Central memory CD8-positive, alpha-beta T cell (primary cell): ENCODE measurements at regions not wholly inside any gene's neighbourhood (a gene's known extent, or its start where the extent isn't known, plus 50 kb on each side); places are given as distances from the start of the nearest gene placed in this dataset.

Experiments
- ATAC-seq: fragments of 150-1000 bp; cut with Tn5 transposase; replicated peaks from 2 replicates; pipeline ENCODE4 v1.10.0; 2022; ENCODE audit warnings: mild to moderate bottlenecking, moderate FRiP score, moderate number of reproducible peaks; ENCODE audit not compliant: poor library complexity, severe bottlenecking; ENCODE audit errors: extremely low read depth
- DNase-seq, 2 donors: peaks; one replicate each; pipeline ENCODE4 v3.0.0; 2021; ENCODE audit warnings: low spot score in 2 of 2
- H3K27ac Mint-ChIP-seq: one replicate; pipeline ENCODE4 v1.8.0; 2022; ENCODE audit warnings: low read depth, mild to moderate bottlenecking, moderate library complexity, mixed read lengths
- H3K27me3 Mint-ChIP-seq: one replicate; pipeline ENCODE4 v1.8.0; 2022; ENCODE audit warnings: mixed read lengths
- H3K36me3 Mint-ChIP-seq: one replicate; pipeline ENCODE4 v1.8.0; 2022; ENCODE audit warnings: mild to moderate bottlenecking, moderate library complexity, mixed read lengths; ENCODE audit not compliant: insufficient read depth
- H3K4me1 Mint-ChIP-seq: one replicate; pipeline ENCODE4 v1.8.0; 2022; ENCODE audit warnings: mixed read lengths
- H3K4me3 Mint-ChIP-seq: one replicate; pipeline ENCODE4 v1.8.0; 2022; ENCODE audit warnings: mild to moderate bottlenecking, moderate library complexity, mixed read lengths
- H3K9me3 Mint-ChIP-seq: one replicate; pipeline ENCODE4 v1.8.0; 2022; ENCODE audit warnings: mixed read lengths

DNA sequence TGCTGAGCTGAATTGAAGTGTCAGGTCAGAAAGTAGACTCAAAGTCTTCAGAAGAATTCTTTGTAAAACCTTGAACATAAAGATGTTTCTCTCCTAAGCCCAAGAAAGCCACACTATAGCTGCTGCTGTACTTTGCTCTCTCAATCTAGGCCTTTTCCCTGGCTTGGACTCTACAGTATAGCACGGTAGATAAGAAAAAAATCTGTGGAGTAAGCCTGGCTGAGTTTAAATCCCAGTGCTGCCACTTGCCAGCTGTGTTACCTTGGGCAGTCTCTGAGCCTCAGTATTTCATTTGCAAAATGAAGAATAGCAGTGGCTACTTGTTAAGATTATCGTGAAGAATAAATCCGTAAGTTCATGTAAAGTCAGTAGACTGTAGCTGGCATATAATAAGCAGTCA, 53.3 kb upstream of the UFL1 start:
- H3K27ac Mint-ChIP-seq, result no peak overlapping the region
- H3K9me3 Mint-ChIP-seq, result no peaks in the 10 kb centered on the region
- ATAC-seq (no peak), DNase-seq (no peak)
- H3K27me3 Mint-ChIP-seq, result no peaks in the 10 kb centered on the region
- H3K4me3 Mint-ChIP-seq, result no peak overlapping the region
- H3K4me1 Mint-ChIP-seq, result peaks cover 29% of the 10 kb centered on the region
- no peaks in the 10 kb centered on the region for H3K36me3 Mint-ChIP-seq

DNA sequence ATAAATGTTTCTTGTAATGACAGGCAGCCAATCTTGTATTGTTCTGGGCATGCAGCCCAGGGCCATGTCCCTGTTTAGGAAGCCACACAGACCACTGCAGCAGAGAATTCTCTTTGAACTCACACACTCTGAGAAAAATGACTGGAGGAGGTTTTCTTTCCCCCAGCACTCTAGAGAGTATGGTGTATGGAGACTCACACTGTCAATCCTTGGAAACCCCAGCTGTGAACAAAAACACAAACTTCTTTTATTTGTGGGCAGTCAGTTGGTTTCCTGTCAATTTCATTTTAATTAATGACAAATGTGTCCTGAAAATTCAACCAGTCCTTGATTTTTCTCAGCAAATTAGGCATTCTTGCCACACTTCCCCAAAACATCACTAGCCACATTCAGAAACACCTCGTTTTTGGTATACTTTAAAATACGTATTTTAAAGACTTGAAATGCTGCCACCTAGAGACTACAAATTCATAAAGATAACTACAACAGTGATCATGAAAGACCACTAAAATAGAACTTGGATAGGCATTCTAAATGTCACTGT, 52.9 kb upstream of the UFL1 start:
- ATAC-seq (no peak), DNase-seq (no peak)
- no peaks in the 10 kb centered on the region for H3K9me3 Mint-ChIP-seq
- H3K27ac Mint-ChIP-seq, result no peak overlapping the region
- H3K4me3 Mint-ChIP-seq, result no peak overlapping the region
- H3K4me1 Mint-ChIP-seq, result peaks cover 29% of the 10 kb centered on the region
- no peaks in the 10 kb centered on the region for H3K27me3 Mint-ChIP-seq
- no peaks in the 10 kb centered on the region for H3K36me3 Mint-ChIP-seq

DNA sequence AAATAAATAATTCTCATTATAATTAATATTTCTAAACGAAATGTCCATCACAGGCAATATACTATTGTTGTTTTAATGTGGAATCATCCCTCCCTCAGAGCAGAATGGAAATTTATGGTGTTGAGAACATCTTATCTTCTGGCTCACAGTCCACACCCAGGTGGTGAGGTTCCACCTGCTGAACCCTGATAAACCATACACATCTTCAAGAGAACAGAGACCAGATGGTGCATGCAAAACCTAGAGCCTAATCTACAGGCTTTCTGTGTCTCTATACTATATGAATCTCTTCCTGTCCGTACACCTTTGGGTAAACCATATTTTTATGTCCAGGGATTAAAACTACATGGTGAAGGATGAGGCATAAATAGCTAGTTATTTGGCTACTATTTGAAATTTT, 52.3 kb upstream of the UFL1 start:
- no peak overlapping the region for H3K4me3 Mint-ChIP-seq
- DNase-seq, result no peak
- no peaks in the 10 kb centered on the region for H3K9me3 Mint-ChIP-seq
- no peak for ATAC-seq
- peaks cover 29% of the 10 kb centered on the region for H3K4me1 Mint-ChIP-seq
- no peaks in the 10 kb centered on the region for H3K36me3 Mint-ChIP-seq
- H3K27ac Mint-ChIP-seq, result no peak overlapping the region
- H3K27me3 Mint-ChIP-seq, result no peaks in the 10 kb centered on the region

DNA sequence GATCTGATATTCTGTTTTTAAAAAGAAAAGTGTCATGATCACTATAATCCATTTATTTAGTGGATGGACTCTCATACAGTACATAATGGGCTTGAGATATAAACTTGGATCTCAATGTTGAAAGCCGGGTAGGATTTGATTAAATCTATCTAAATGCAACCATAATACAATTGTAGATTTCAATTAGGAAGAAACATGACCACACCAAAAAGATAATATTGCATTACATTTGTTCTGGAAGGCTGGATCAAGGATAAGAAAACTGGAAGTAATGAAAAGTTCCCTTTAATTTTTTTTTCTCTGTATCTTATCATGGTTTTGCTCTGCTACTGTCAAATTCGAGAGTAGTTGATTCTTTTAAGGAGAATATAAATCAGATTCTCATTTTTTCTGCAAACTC, 51.3 kb upstream of the UFL1 start:
- DNase-seq, result no peak
- Mint-ChIP-seq H3K4me3 (no peak overlapping the region), H3K4me1 (peaks cover 26% of the 10 kb centered on the region), H3K36me3 (no peaks in the 10 kb centered on the region), H3K9me3 (no peaks in the 10 kb centered on the region), H3K27me3 (no peaks in the 10 kb centered on the region), H3K27ac (no peak overlapping the region)
- no peak for ATAC-seq
